OCI-LY3 (cell line): ENCODE measurements at regions not wholly inside any gene's neighbourhood (a gene's known extent, or its start where the extent isn't known, plus 50 kb on each side); places are given as distances from the start of the nearest gene placed in this dataset.

Source experiments
- H2AFZ ChIP-seq: fragments of 200-600, 300-600 bp; shearing (Covaris generic); 2 replicates; pipeline ENCODE4 v1.6.0; 2014; ENCODE audit warnings: antibody characterized with exemption, low read depth, low read length
- H3K27ac ChIP-seq: fragments of 200-600, 300-600 bp; sonication (generic); 2 replicates; pipeline ENCODE4 v1.5.1; 2014; ENCODE audit warnings: mild to moderate bottlenecking, low read length, moderate library complexity, mixed read lengths
- H3K27me3 ChIP-seq: fragments of 200-600, 300-600 bp; sonication (generic); 2 replicates; pipeline ENCODE4 v1.6.1; 2014; ENCODE audit warnings: low read depth, low read length, mixed read lengths
- H3K36me3 ChIP-seq: fragments of 200-600, 300-600 bp; sonication (generic); replicated peaks from 2 replicates; pipeline ENCODE3; 2014; ENCODE audit warnings: low read depth, low read length, mixed read lengths
- H3K4me1 ChIP-seq: fragments of 300-600, 200-600 bp; sonication (generic); 2 replicates; pipeline ENCODE4 v1.6.1; 2014; ENCODE audit warnings: low read length, mixed read lengths
- H3K4me2 ChIP-seq: fragments of 200-600, 300-600 bp; sonication (generic); 2 replicates; pipeline ENCODE4 v1.6.1; 2014; ENCODE audit warnings: low read length, mixed read lengths
- H3K4me3 ChIP-seq: fragments of 300-600, 200-600 bp; sonication (generic); 2 replicates; pipeline ENCODE4 v1.5.1; 2014; ENCODE audit warnings: antibody characterized with exemption, mild to moderate bottlenecking, low read length, moderate library complexity
- H3K79me2 ChIP-seq: fragments of 300-600, 200-600 bp; shearing (Covaris generic); 2 replicates; pipeline ENCODE4 v1.6.1; 2014; ENCODE audit warnings: mild to moderate bottlenecking, low read length, mixed read lengths
- H3K9ac ChIP-seq: fragments of 300-600, 200-600 bp; shearing (Covaris generic); 2 replicates; pipeline ENCODE4 v1.6.0; 2014; ENCODE audit warnings: mild to moderate bottlenecking, low read length, moderate library complexity
- H3K9me3 ChIP-seq: fragments of 200-600, 300-600 bp; shearing (Covaris generic); 2 replicates; pipeline ENCODE4 v1.6.1; 2014; ENCODE audit warnings: low read length, mixed read lengths; ENCODE audit not compliant: insufficient read depth
- H4K20me1 ChIP-seq: fragments of 200-600, 300-600 bp; sonication (generic); 2 replicates; pipeline ENCODE4 v1.6.1; 2016; ENCODE audit warnings: low read length, mixed read lengths; ENCODE audit not compliant: insufficient read depth
- EZH2phosphoT487 ChIP-seq: fragments of 200-600 bp; shearing (Covaris generic); IDR thresholded peaks from 2 replicates; pipeline ENCODE4 v1.6.1; 2018; ENCODE audit warnings: antibody characterized with exemption, mixed run types, low read depth
- TF ChIP-seq, protein P1 (sequence below): fragments of 200-600, 300-600 bp; sonication (generic); IDR thresholded peaks from 2 replicates; pipeline ENCODE4 v1.5.1; 2014; ENCODE audit warnings: antibody characterized with exemption, low read length, low read depth

- no peak overlapping the region for H3K4me3 ChIP-seq
- H4K20me1 ChIP-seq, result no peaks in the 10 kb centered on the region
- no peak overlapping the region for H3K9ac ChIP-seq
- no peak overlapping the region for H2AFZ ChIP-seq
- H3K27me3 ChIP-seq, result no peaks in the 10 kb centered on the region
- no peaks in the 10 kb centered on the region for H3K4me1 ChIP-seq
- TF ChIP-seq EZH2phosphoT487, result no peak
- TF ChIP-seq, protein P1, sequence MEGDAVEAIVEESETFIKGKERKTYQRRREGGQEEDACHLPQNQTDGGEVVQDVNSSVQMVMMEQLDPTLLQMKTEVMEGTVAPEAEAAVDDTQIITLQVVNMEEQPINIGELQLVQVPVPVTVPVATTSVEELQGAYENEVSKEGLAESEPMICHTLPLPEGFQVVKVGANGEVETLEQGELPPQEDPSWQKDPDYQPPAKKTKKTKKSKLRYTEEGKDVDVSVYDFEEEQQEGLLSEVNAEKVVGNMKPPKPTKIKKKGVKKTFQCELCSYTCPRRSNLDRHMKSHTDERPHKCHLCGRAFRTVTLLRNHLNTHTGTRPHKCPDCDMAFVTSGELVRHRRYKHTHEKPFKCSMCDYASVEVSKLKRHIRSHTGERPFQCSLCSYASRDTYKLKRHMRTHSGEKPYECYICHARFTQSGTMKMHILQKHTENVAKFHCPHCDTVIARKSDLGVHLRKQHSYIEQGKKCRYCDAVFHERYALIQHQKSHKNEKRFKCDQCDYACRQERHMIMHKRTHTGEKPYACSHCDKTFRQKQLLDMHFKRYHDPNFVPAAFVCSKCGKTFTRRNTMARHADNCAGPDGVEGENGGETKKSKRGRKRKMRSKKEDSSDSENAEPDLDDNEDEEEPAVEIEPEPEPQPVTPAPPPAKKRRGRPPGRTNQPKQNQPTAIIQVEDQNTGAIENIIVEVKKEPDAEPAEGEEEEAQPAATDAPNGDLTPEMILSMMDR, result no peak
- no peaks in the 10 kb centered on the region for H3K9me3 ChIP-seq
- H3K4me2 ChIP-seq, result no peak overlapping the region
- no peaks in the 10 kb centered on the region for H3K79me2 ChIP-seq
- no peaks in the 10 kb centered on the region for H3K36me3 ChIP-seq
- H3K27ac ChIP-seq, result no peak overlapping the region
Observed at GRCh38 chr5:160922311-160922710, 70.3 kb upstream of the ATP10B start.

DNA sequence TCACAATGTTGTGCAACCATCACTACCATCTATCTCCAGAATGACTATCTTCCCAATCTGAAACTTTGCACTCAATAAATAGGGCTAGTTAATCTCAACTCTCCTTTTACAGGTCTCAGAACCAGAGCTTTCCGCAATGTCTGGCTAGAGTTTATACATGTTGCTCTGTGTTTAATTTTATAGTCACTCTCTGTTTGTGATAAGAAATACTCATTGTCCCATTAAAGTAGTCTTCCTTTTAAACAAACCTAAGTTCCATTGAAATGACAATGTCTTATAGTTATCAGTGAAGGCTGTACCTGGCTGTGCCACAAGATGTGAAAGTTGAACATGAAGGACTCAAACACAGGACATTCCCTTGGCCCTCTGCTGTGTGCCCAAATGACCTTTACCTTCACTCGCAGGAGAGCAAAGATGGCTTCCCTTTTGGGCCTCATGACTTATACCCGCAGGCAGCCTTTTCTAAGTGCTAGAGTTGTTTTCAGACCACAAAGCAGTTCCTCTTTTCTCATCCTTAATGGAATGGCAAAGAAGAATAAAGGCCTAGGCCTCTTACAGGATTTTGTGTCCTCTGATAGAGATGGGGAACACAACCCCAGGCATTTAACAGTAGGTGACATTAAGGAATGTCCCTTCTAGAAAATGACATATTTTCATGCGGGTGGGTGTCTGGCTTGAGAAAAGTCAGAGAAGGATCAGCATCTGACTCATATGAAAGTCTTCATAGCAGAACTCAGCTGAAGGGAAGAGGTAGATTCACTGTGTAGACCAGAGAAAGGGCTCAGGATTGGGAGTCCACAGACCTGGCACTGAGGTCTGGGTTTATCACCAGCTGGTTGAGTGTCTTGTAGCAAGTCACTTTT, 69.6 kb upstream of the ATP10B start:
- Histone ChIP-seq H3K4me2 (no peak overlapping the region), H3K79me2 (no peaks in the 10 kb centered on the region), H2AFZ (no peak overlapping the region), H3K27me3 (no peaks in the 10 kb centered on the region), H3K4me3 (no peak overlapping the region), H3K27ac (no peak overlapping the region), H3K4me1 (no peaks in the 10 kb centered on the region), H3K9ac (no peak overlapping the region), H3K36me3 (no peaks in the 10 kb centered on the region), H4K20me1 (no peaks in the 10 kb centered on the region), H3K9me3 (no peaks in the 10 kb centered on the region)
- no peak for TF ChIP-seq EZH2phosphoT487

GRCh38 chr5:160919626-160920025, 67.6 kb upstream of the ATP10B start:
- Histone ChIP-seq H3K4me3 (no peak overlapping the region), H3K9ac (no peak overlapping the region), H3K9me3 (no peaks in the 10 kb centered on the region), H2AFZ (no peak overlapping the region), H3K27ac (no peak overlapping the region), H4K20me1 (no peaks in the 10 kb centered on the region), H3K79me2 (no peaks in the 10 kb centered on the region), H3K4me1 (no peaks in the 10 kb centered on the region), H3K27me3 (no peaks in the 10 kb centered on the region), H3K4me2 (no peak overlapping the region), H3K36me3 (no peaks in the 10 kb centered on the region)
- TF ChIP-seq, protein P1, result no peak
- no peak for TF ChIP-seq EZH2phosphoT487

DNA sequence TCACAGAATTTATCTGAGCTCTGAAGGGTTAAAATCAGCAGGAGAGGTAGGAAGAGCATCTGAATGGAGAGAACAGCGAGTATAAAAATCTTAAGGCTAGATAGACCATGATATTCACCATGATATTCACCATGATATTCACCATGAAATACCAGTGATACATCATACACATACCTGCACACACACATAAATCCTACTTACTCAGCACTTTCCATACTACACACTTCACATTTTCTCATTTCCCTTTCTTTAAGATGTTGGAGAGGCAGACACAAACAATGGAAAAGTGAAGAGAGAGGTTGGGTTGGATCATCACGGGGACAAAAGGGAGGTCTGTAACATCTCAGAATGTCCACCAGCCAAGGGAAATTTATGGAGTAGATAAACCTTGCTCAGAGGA, 66.4 kb upstream of the ATP10B start:
- no peaks in the 10 kb centered on the region for H3K27me3 ChIP-seq
- H4K20me1 ChIP-seq, result no peaks in the 10 kb centered on the region
- no peak overlapping the region for H3K27ac ChIP-seq
- TF ChIP-seq, protein P1, result no peak
- no peak for TF ChIP-seq EZH2phosphoT487
- no peaks in the 10 kb centered on the region for H3K79me2 ChIP-seq
- no peak overlapping the region for H3K9ac ChIP-seq
- H3K4me3 ChIP-seq, result no peak overlapping the region
- H3K4me2 ChIP-seq, result no peak overlapping the region
- no peaks in the 10 kb centered on the region for H3K36me3 ChIP-seq
- no peak overlapping the region for H2AFZ ChIP-seq
- no peaks in the 10 kb centered on the region for H3K9me3 ChIP-seq
- no peaks in the 10 kb centered on the region for H3K4me1 ChIP-seq
